WERI-Rb-1 (cell line): ENCODE measurements at regions not wholly inside any gene's neighbourhood (a gene's known extent, or its start where the extent isn't known, plus 50 kb on each side); places are given as distances from the start of the nearest gene placed in this dataset.

Experiments
- DNase-seq: peaks from one replicate; pipeline ENCODE4 v3.0.0-alpha.2; 2020
- H3K27ac ChIP-seq: fragments of 250-450 bp; sonication (Bioruptor Pico); 2 replicates; pipeline ENCODE4 v1.5.1; 2020; ENCODE audit warnings: mild to moderate bottlenecking, moderate library complexity
- H3K27me3 ChIP-seq: fragments of 250-450 bp; sonication (Bioruptor Pico); 2 replicates; pipeline ENCODE4 v1.5.1; 2021; ENCODE audit warnings: mild to moderate bottlenecking, low read depth, moderate library complexity; ENCODE audit not compliant: insufficient read depth, severe bottlenecking
- H3K36me3 ChIP-seq: fragments of 250-450 bp; sonication (Bioruptor Pico); 2 replicates; pipeline ENCODE4 v1.5.1; 2020; ENCODE audit warnings: mild to moderate bottlenecking, moderate library complexity
- H3K4me3 ChIP-seq: 2 replicates; pipeline ENCODE4 v1.5.1; 2011; ENCODE audit warnings: low read depth, mild to moderate bottlenecking, control low read depth, low read length
- H3K9me3 ChIP-seq: fragments of 250-450 bp; sonication (Bioruptor Pico); 2 replicates; pipeline ENCODE4 v1.5.1; 2021; ENCODE audit warnings: mild to moderate bottlenecking, moderate library complexity; ENCODE audit not compliant: severe bottlenecking
- CTCF ChIP-seq: IDR thresholded peaks from 2 replicates; pipeline ENCODE4 v1.5.1; 2011; ENCODE audit warnings: low read depth, mild to moderate bottlenecking, control low read depth, inconsistent platforms, low read length

GRCh38 chr15:87631093-87631492 is 625.4 kb downstream of the NTRK3 start:
- Histone ChIP-seq H3K27ac (no peak overlapping the region), H3K9me3 (no peaks in the 10 kb centered on the region), H3K36me3 (no peaks in the 10 kb centered on the region), H3K27me3 (no peaks in the 10 kb centered on the region), H3K4me3 (no peak overlapping the region)
- TF ChIP-seq CTCF: no peak
- DNase-seq: no peak

- Histone ChIP-seq H3K4me3 (no peak overlapping the region), H3K27me3 (no peaks in the 10 kb centered on the region), H3K27ac (no peak overlapping the region), H3K9me3 (no peaks in the 10 kb centered on the region), H3K36me3 (no peaks in the 10 kb centered on the region)
- TF ChIP-seq CTCF: no peak
- DNase-seq: no peak
Measured at GRCh38 chr15:87628311-87628710, 628.2 kb downstream of the NTRK3 start.

- no peaks in the 10 kb centered on the region for H3K27me3 ChIP-seq
- H3K9me3 ChIP-seq: no peaks in the 10 kb centered on the region
- TF ChIP-seq CTCF: no peak
- no peak overlapping the region for H3K4me3 ChIP-seq
- peak; percentile 13 for DNase-seq
- H3K27ac ChIP-seq: no peak overlapping the region
- no peaks in the 10 kb centered on the region for H3K36me3 ChIP-seq
Measured at GRCh38 chr15:87626860-87627259, 629.7 kb downstream of the NTRK3 start.

GRCh38 chr15:87623832-87624231 is 632.7 kb downstream of the NTRK3 start:
- H3K27ac ChIP-seq: no peak overlapping the region
- TF ChIP-seq CTCF: peak; percentile 29; the same call in 1 of the 2 replicates
- no peaks in the 10 kb centered on the region for H3K36me3 ChIP-seq
- no peak overlapping the region for H3K4me3 ChIP-seq
- peak; percentile 35 for DNase-seq
- H3K27me3 ChIP-seq: no peaks in the 10 kb centered on the region
- no peaks in the 10 kb centered on the region for H3K9me3 ChIP-seq

- Histone ChIP-seq H3K4me3 (no peak overlapping the region), H3K27ac (no peak overlapping the region), H3K27me3 (no peaks in the 10 kb centered on the region), H3K36me3 (no peaks in the 10 kb centered on the region), H3K9me3 (no peaks in the 10 kb centered on the region)
- no peak for DNase-seq
- no peak for TF ChIP-seq CTCF
Measured at GRCh38 chr15:87620393-87620792, 636.1 kb downstream of the NTRK3 start.

GRCh38 chr15:87619161-87619960 is 637.2 kb downstream of the NTRK3 start:
- DNase-seq: no peak
- Histone ChIP-seq H3K4me3 (no peak overlapping the region), H3K36me3 (no peaks in the 10 kb centered on the region), H3K27ac (no peak overlapping the region), H3K27me3 (no peaks in the 10 kb centered on the region), H3K9me3 (no peaks in the 10 kb centered on the region)
- no peak for TF ChIP-seq CTCF
